ENCODE measurements at regions not wholly inside any gene's neighbourhood (a gene's known extent, or its start where the extent isn't known, plus 50 kb on each side); places are given as distances from the start of the nearest gene placed in this dataset.

DNA sequence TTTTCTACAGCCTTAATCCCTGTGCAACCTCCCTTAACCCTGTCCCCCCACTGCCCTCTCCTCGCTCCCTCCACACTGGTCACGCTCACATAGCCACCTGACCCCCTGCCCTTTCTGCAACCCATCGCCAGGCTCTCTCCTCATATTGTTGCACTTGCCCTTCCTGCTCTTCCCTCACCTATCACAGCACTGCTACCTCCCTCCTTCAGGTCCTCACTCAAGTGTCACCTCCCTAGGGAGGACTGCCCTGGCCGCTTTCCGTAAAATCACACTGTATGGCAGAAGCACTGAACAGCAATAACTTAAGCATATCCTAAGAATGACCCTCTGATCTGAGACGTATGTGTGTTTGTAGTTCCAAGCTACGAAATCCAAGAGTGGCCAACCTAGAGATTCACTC is 406.0 kb downstream of the SIPA1L2 start:
- DNase-seq, result no peak

DNA sequence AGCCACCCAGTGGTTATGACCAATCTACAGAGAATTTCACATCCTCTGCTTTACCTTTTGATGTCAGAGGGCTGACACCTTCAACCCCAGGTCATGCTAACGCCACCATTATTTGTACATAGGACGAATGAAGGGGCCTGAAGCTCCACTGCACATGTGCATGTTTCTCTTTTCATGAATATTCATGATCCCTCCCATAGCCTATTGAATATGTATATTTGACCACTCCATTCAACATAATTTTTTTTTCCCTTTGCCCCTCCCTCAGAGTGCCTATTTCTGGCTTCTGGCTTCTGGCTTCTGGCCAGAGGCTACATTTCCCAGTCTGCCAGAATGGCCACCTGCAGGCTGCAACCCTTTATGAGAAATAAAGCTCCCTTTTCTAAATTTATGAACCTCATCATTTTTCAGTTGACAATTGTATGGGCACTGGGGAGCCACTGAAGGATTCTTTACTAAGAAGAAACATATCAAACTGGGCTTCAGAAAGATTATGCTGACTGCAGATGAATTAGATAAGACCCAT is 406.7 kb downstream of the SIPA1L2 start:
- DNase-seq, result no peak

DNA sequence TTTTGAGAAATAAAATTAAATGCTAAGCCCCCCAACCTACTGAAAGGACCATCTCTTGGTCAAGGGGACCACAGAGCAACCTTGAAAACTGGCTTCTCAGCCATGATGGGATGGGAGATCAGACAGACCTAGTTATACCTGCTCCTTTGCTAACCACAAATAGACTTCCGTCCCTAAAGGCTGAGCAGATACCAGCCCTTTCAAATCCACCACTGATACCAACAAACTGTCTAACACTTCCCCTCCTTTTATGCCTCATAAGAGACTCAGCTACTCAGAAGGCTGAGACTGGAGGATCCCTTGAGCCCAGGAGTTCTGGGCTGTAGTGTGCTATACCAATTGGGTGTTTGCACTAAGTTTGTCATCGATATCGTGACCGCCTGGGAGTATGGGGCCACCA is 407.3 kb downstream of the SIPA1L2 start:
- DNase-seq, result no peak

DNA sequence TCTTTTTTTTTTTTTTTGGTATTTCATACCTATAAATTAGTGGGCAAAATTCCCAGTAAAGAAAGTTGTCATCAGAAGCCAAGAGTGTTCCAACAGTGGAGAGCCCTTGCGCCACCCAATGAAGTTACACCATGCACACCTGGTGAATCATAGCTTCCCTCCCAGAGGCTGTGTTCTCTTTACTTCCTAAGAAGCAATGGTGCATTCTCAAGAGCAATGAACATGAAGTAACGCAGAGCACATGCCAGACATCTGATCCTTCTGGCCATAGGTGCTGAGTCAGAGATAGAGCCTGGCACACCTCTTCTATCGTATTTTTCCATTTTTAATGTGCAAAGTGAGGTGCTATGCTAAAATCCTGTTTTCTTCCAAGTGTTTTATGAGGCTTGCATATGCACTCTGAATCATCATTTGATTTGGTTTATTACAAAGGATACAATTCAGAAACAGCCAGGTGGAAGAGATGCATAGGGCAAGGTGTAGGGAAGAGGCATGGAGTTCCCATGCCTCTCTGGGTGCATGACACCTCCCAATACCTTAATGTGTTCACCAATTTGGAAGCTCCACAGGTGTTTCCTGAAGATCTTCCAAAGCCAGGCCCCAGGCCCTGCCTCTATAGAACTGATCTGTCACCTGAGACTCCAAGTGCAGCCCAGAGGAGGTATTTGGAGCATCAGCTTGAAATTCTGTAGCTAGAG is 408.0 kb downstream of the SIPA1L2 start:
- no peak for DNase-seq

DNA sequence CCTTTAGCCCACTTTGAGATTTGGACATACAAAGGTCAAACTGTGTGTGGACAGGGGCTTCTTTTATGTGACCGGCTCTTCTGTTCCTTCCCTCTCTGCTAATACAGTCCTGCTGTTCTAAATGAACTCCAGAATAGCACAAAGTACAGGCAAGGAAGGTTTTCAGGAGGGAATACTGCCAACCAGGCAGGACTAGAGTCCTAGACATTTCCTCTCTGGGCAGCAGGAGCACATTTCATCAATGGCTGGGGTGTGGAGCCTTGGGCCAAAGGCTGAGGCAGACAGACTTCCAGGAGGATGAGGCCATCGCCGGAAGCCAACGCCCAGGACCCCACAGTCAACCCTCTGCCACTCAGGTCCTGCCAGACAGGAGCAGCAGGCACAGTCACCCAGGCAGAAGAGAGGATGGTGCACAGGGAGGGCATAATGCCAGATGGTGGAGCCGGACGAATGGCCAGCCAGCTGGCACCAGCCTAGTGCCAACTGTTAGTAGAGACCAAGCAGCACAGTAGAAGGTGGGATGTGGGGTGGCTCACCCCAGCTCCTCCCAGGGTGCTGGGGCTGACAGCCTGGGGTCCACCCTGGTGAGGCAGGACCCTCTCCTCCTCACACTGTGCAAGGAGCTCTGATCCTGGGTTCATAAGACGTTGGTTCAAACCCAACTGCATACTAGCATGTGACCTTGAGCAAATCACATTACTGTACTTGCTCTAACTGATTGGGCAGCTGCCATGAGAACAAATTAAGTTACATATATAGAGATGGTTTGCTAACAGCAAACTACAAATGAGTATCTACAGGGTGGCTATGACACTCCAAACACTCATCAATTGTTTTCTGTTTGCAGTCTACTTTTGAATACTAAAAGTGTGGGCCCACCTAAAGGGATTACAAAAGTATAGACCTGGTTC is 410.7 kb downstream of the SIPA1L2 start:
- DNase-seq, result no peak

DNA sequence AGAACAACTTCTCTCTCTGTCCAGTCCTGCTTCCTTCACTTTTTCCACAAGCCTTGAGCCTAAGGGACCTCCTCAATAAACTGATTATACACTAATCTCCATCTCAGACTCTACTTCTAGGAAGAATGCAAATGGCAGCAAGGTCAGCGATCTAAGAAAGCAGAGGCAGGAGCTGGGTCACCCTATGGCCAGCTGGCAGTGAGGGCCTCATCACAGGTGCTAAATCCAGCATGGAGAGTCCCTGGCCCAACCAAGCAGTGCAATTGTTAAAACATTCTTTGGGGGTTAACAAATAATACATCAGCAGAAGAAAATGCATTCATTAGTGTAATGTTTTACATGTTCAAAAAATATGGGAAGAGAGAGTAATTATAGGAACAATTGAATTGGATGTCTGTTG is 416.0 kb downstream of the SIPA1L2 start:
- no peak for DNase-seq

DNA sequence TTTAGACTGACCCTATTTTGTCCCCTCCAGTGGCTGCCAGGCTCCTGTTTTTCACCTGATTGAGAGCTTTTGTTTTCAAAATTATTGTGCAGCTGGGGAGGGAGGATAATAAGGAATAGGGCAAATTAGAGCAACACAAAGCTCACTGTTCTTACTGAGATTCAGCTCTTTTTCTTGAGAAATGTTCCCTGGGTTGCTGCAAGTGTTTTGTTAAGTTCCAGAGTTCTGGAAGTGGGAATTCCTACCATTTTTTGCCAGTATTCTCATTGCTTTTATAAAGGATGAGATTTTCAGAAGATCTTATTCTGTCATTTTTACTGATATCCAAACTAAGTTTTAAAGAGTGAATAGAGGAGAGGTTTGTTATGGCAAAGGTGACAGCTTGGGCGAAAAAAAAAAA is 417.7 kb downstream of the SIPA1L2 start:
- DNase-seq, result no peak

DNA sequence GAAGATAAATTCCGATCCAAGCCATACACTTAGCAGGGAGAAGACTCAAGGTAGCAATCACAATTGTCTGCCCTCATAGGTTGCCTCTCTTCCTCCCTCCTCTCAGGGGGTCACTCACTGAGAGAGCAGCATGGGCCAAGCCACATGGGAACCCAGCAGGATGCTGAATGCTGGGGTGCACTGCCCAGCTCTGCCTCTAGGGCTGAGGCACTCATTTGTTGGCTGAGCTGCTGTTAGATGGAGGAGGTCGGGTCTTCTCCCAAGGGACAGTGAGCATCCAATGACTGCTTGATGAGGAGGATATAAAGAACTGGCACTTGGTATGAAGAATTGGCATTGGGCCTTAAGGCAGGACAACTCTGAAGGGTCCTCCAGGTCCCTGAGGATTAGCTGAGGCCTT is 418.8 kb downstream of the SIPA1L2 start:
- no peak for DNase-seq

DNA sequence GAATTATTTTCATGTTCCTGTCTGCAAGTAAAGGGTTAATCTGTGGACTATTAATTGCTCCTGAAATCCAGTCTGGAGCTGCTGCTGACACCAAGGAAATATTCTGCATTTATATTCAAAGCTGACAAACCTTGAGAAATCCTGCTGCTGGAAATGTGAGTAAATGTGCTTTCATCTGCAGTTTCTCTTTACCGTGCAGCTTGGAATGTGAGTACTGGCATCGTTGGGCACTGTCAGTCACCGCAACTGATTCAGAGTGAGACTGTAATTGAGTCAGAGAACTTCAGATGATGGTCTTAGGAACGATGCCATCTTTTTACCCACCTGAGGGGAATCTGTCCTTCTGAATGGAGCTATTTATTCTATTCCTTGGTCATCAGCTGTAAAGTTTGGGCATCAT is 420.6 kb downstream of the SIPA1L2 start:
- no peak for DNase-seq

DNA sequence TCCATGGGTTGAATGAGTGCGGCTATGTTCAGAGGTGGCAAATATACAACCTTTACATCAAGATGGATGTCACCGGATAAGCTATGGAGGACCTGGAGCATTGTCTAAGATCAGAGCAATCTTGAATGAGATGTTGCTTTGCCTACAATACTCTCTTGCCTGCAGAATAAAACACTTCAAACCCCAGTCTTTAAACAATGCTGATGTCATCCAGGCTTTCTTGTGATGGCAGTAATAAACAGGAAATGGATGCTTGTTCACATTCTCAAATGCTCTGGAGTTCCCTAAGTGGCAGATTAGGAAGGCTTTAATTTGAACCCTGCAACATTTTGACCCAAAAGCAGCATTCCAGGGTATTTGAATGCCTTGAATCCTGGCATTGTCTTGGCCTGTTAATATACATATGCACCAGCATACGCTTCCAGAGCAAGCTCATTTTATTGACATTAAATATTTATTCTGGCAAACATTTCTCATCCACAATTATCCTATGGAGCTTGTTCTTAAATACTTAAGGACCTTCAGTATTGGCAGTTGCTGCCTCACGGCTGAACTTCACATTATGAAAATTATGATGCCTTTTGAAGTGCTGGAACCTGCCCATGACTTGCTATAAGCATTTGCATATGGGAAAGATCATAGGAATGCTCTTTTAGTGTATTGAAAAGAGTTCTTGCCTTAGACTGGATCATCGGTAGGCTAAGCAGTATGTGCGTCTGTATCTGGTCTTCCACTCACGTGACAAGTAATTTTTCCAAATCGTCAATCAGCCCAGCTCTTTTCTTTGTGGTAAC is 422.7 kb downstream of the SIPA1L2 start:
- DNase-seq, result no peak

DNA sequence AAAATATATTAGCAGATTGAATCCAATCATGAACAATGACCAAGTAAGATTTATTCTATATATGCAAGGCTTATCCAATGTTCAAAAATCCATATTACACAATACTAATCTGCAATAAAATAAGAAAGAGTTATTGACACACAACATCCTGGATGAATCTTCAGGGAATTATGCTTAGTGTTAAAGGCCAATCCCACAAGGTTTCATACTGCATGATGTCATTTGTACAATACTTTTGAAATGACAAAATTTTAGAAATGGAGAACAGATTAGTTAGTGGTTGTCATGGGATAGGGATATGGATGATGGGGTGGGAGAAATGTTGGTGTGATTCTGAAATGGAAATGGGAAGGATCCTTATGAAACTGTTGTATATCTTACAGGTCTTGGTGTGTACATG is 425.7 kb downstream of the SIPA1L2 start:
- DNase-seq, result no peak

DNA sequence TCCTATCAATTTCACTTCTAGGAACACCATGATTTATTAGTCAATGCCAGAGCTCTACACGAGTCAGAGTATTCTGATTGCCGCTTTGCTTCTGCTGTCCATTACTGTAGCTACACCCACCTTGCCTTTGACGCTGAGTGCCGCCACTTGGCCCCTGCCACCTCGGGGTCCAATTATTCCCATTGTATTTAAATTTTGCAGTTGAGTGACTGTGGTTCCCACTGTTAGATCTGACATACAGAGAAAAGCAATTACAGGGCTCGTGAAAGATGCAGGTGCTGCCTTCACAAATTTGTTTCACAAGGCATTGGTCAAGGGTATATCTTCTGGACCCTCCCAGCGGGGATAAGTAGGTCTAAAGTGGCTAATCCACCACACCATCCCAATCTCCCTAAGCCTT is 428.9 kb downstream of the SIPA1L2 start:
- DNase-seq, result no peak

DNA sequence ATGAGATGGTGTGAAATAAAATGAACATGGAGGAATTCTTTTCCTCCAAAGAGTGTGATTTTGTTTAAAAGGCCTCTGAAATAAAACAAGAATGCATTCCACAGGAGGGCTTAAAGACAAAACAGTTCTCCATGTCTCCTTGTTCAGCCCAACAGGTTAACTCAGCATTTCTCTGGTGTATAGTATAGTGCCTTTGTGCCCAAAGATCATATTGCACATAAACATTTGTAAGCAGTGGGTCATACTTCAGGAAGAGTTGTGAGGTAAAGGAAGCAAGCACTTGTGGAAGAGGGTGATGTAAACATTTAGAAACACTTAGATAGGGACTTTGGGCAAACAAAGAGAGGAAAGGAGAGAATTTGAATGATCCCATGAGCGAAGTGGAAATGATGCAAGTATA is 433.9 kb downstream of the SIPA1L2 start:
- no peak for DNase-seq

DNA sequence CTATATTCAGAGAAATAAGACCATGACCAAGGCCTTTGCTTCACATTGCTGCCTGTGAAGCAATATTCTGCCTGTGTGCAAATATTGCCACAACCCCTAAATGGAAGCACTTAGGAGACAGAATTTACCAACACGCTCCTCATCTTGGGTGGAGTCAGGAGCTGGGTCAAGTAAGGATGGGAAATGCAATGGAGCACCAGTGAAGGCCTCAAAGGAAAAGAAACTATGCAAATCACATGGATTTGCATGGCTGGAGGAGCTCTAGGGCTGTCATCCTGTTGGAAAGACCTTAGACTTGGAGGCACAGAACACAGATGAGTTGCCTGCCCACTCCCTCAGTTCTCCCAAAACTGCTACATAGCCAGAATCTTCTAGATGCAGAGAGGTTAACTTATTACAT is 435.5 kb downstream of the SIPA1L2 start:
- DNase-seq, result no peak

DNA sequence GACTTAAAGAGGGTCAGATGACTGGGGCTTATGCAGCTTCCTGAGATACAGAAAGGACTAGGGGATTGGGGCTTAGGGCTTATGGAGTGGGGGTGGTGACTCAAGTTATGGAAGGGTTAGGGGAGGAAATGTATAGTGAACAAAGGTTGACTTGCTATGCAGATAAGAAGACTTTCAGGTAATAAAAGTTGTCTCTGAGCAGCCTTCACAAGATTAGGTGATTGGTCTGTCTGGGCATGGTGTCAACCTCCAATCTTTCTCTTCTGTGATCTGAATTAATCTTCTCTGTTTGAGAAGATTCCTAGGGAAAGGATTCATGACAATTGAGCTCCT is 436.5 kb downstream of the SIPA1L2 start:
- no peak for DNase-seq

DNA sequence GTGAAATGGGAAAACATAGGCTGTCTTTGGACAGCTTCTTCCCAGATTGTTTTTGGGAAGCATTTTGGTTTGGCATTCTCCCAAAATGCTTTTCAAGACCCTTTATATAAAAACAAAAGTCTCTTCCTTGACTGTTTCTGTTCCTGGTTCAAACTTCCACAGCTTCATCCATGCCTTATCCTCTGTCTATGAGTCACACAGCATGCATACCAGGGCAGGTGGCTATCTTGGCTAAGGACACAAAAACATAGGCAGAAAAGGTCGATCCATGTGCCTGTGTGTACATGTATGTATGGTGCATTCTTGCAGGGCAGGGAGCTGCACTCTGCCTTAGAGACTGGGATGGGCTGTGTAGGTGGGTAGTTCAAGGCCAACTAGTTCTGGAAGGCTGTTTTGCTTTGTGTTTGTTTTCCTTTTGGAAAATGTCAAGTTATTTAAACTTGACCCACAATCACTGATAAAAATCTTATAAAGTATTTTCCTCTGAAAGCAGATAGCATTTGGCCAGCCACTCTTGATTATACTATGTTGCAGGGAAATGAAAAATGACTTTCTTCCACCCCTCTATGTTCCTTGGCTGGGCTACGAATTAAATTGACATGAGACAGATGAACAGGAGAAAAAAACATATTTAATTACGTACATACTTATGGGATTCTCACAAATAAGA is 437.0 kb downstream of the SIPA1L2 start:
- DNase-seq, result no peak

DNA sequence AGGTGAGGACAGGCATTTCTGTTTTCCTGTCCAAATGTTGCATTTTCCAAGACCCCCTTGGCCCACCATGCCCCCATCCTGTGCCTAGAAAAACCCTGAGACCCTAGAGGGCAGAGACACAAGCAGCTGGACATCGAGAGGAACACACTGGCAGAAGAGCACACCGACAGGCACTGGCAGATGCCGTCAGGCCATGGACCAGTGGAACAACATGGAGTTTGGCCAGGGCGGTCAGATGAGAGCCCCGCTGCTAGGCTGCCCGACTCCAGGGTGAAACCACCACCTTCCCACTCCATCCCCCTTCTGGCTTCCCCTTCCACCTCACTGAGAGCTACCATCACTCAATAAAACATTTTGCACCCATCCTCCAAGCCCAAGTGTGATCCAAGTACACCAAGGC is 438.4 kb downstream of the SIPA1L2 start:
- no peak for DNase-seq

DNA sequence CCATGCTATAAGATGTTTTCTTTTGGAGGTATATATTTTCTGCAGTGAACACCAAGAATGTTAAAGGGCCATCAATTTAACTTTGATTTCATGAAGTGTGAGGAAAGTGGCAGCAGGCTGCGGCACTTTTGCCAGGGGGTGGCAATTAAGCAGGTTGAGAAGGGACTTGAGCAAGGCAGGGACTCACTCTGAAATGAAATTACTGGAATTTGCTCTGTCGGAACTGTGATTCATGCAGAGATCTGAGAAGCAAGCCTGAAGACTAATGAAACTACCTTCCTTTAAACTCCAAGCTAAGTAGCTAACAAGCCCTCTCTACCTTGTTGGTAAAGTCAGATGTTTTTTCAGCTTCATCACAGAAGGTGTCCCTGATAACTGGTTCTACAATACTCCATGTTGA is 441.6 kb downstream of the SIPA1L2 start:
- DNase-seq, result no peak

DNA sequence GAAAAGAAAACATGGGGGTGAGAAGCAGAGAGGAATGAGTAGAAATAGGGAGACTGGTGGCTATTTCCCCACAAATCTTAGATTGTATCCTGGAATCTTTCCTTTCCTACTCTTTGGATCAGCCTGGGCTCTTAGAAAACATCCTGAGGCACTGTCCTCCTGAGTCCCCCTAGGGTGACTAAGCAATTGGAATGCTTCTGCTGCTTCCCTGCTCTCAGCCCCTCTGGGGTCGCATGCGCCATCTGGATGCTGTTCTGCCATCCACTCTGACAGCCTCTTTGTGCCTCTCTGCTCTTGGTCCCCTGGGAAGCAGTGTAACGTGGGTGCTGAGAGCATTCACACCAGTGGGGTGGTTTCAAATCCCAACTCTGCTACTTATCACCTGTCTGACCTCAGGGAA is 443.0 kb downstream of the SIPA1L2 start:
- DNase-seq, result no peak

DNA sequence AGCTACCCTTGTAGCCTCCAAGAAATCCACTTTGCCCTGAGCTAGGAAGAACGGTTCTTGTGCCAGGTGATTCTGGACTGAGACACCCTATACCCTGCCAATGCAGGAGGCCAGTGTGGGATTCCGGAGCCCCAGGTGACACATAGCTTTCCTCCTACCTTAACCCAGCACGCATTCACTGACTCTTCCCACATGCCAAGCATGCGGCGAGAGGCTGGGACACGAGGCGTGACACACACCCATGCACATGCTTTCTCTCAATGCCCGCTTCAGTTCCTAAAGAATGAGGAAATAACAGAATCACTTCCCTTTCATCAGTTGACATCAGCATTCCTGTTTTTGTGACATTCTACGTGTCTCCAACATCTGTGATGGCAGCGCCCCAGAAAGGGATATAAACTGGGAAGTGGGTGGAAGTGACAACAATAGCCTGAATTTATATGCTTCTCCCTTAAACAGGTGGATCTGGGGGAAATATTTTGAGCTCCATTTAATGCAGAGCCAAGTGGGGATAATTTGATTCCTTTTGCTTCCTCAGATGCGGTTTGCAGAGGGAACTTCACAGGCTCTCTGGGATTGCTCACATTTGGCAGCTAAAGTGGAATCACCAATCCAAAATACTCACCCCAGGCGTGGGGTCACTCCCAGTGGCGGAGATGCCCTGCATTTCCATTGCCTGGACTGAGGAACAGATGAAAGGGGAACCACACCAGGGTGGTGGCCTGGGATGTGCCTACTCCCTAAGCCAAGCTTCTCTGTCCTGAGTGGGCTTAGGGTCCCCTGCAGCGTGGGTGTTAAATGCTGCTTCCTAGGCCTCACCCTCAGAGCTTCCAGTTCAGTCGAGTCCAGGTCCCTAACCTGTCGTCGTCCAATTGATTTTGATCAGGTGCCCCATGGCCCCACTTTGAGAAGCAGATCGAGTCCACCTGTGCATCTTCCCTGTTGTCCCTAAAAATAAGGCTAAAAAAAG is 445.1 kb downstream of the SIPA1L2 start:
- DNase-seq, result no peak

DNA sequence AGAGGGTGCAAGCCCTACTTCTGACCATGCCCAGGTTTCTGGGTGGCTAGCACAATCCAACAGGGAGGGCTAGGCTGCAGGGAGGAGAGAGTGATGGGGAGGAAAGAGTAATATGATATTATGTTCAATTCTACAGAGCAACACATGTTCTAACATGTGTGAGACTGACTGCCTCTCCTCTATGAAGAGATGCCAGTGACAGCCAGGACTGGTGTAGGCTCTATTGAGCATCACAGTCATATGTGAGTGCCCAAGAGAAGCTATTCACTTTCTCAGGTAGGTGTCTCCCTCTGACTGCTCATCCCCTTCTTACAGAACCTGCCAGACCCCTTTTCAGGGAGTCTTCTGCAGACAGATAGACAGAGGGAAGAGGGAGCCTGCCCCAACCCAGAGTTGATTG is 446.1 kb downstream of the SIPA1L2 start:
- DNase-seq, result no peak
